Chondrocyte (in vitro differentiated cells): ENCODE measurements at regions not wholly inside any gene's neighbourhood (a gene's known extent, or its start where the extent isn't known, plus 50 kb on each side); places are given as distances from the start of the nearest gene placed in this dataset.

ENCODE experiments used
- DNase-seq: peaks from one replicate; pipeline ENCODE4 v3.0.0; 2021; ENCODE audit warnings: mixed read lengths, low spot score
- H3K27ac Mint-ChIP-seq: one replicate; pipeline ENCODE4 v1.8.0; 2021; ENCODE audit warnings: mild to moderate bottlenecking, moderate library complexity, mixed read lengths; ENCODE audit not compliant: unreplicated experiment
- H3K27me3 Mint-ChIP-seq: 2 replicates; pipeline ENCODE4 v1.8.0; 2021; ENCODE audit warnings: low read depth, mixed read lengths
- H3K36me3 Mint-ChIP-seq: 2 replicates; pipeline ENCODE4 v1.8.0; 2021; ENCODE audit warnings: low read depth, mixed read lengths
- H3K4me1 Mint-ChIP-seq: 2 replicates; pipeline ENCODE4 v1.8.0; 2021; ENCODE audit warnings: low read depth, mild to moderate bottlenecking, mixed read lengths
- H3K4me3 Mint-ChIP-seq: one replicate; pipeline ENCODE4 v1.8.0; 2021; ENCODE audit warnings: mild to moderate bottlenecking, moderate library complexity, mixed read lengths; ENCODE audit not compliant: unreplicated experiment
- H3K9me3 Mint-ChIP-seq: 2 replicates; pipeline ENCODE4 v1.8.0; 2021; ENCODE audit warnings: low read depth, mixed read lengths
- CTCF ChIP-seq: fragments of 200-600 bp; sonication (generic); IDR thresholded peaks from 2 replicates; pipeline ENCODE4 v1.5.0; 2021; ENCODE audit warnings: antibody characterized with exemption, mild to moderate bottlenecking, moderate library complexity

- H3K27me3 Mint-ChIP-seq: no peaks in the 10 kb centered on the region
- H3K4me1 Mint-ChIP-seq: peaks cover 12% of the 10 kb centered on the region
- no peaks in the 10 kb centered on the region for H3K36me3 Mint-ChIP-seq
- TF ChIP-seq CTCF: no peak
- no peak for DNase-seq
- H3K27ac Mint-ChIP-seq: no peak overlapping the region
- H3K9me3 Mint-ChIP-seq: no peaks in the 10 kb centered on the region
- H3K4me3 Mint-ChIP-seq: no peak overlapping the region
Measured at GRCh38 chr12:42857106-42857505, 267.6 kb upstream of the PRICKLE1 start.

GRCh38 chr12:42855362-42855950 lies 265.9 kb upstream of the PRICKLE1 start:
- no peaks in the 10 kb centered on the region for H3K9me3 Mint-ChIP-seq
- TF ChIP-seq CTCF: no peak
- H3K36me3 Mint-ChIP-seq: no peaks in the 10 kb centered on the region
- DNase-seq: no peak
- no peak overlapping the region for H3K4me3 Mint-ChIP-seq
- no peaks in the 10 kb centered on the region for H3K27me3 Mint-ChIP-seq
- H3K27ac Mint-ChIP-seq: no peak overlapping the region
- H3K4me1 Mint-ChIP-seq: peaks cover 12% of the 10 kb centered on the region

DNA sequence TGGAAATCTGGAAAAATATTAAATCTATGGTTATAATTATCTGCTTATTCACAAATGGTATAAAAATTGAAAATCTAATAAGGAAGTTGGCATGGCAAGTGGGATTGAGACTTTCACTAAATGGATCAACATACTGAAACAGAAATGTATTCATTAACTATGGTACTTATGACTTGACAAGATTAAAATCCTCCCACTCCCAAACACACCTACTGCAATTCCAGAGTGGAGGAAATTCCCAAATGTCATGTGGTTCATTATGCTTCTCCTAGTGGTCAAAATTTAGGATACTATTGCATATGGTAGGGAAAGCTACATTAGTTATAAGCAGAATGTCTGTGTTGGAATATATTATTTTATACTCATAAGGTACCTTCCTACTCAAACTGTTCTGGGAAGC lies 265.3 kb upstream of the PRICKLE1 start:
- no peak overlapping the region for H3K4me3 Mint-ChIP-seq
- peaks cover 11% of the 10 kb centered on the region for H3K4me1 Mint-ChIP-seq
- H3K27me3 Mint-ChIP-seq: no peaks in the 10 kb centered on the region
- H3K36me3 Mint-ChIP-seq: no peaks in the 10 kb centered on the region
- no peaks in the 10 kb centered on the region for H3K9me3 Mint-ChIP-seq
- TF ChIP-seq CTCF: no peak
- DNase-seq: no peak
- no peak overlapping the region for H3K27ac Mint-ChIP-seq

- Mint-ChIP-seq H3K4me3 (no peak overlapping the region), H3K4me1 (peaks cover 5% of the 10 kb centered on the region), H3K27ac (no peak overlapping the region), H3K9me3 (no peaks in the 10 kb centered on the region), H3K27me3 (no peaks in the 10 kb centered on the region), H3K36me3 (no peaks in the 10 kb centered on the region)
- TF ChIP-seq CTCF: no peak
- DNase-seq: no peak
Measured at GRCh38 chr12:42854208-42854607, 264.7 kb upstream of the PRICKLE1 start.

GRCh38 chr12:42853370-42854140 lies 264.0 kb upstream of the PRICKLE1 start:
- Mint-ChIP-seq H3K9me3 (no peaks in the 10 kb centered on the region), H3K4me1 (no peaks in the 10 kb centered on the region), H3K4me3 (no peak overlapping the region), H3K27ac (no peak overlapping the region), H3K27me3 (no peaks in the 10 kb centered on the region), H3K36me3 (no peaks in the 10 kb centered on the region)
- TF ChIP-seq CTCF: no peak
- no peak for DNase-seq
